HepG2 (cell line): ENCODE measurements at regions not wholly inside any gene's neighbourhood (a gene's known extent, or its start where the extent isn't known, plus 50 kb on each side); places are given as distances from the start of the nearest gene placed in this dataset.
A peak's percentile ranks its signal among the peaks of the same experiment; 100 is the strongest.

Experiments
- ATAC-seq: fragments of 200-7000 bp; cut with Tn5 transposase; 3 replicates; pipeline ENCODE4 v1.9.1; 2020; ENCODE audit warnings: mild to moderate bottlenecking, moderate library complexity
- BruUV-seq: library from RNA; stranded (reverse); fragments of 400-500 nt; replicated peaks from 2 replicates; lab custom pipeline; 2021; lab: Mats Ljungman, UMichigan
- CTCF ChIA-PET: fragments of 300-600 bp; formaldehyde crosslinking; extraction: SDS; loops from one replicate; lab custom pipeline; 2021; ENCODE audit warnings: low total read pairs, inconsistent platforms, low intra/inter-chr PET ratio; lab: Yijun Ruan, JAX
- POLR2A ChIA-PET: fragments of 350-600 bp; sonication (Branson Sonifier 250); formaldehyde crosslinking; loops from one replicate; lab custom pipeline; 2020; ENCODE audit warnings: antibody characterized with exemption, inconsistent platforms; lab: Yijun Ruan, JAX
- DNase-seq: peaks from one replicate; pipeline ENCODE4 v3.0.0-alpha.2; 2015; ENCODE audit warnings: low spot score
- FAIRE-seq: peaks from 3 replicates; lab custom pipeline; 2011; peaks lifted over from hg19 to GRCh38; lab: Jason Lieb, UNC
- H2AFZ ChIP-seq: one replicate; pipeline ENCODE4 v1.6.1; 2011; ENCODE audit warnings: low read length, inconsistent platforms
- H3K27ac ChIP-seq: fragments of 300-600 bp; 3 replicates; pipeline ENCODE4 v1.8.0; 2011; ENCODE audit warnings: mixed run types, mild to moderate bottlenecking, mixed read lengths, low read length, inconsistent platforms; ENCODE audit not compliant: insufficient read depth; ENCODE audit errors: extremely low read length
- H3K27me3 ChIP-seq, 2 experiments: fragments of 200-600 bp in 1 of 2; 2 replicates in 1 of 2; 3 replicates in 1 of 2; pipeline versions ENCODE4 v1.6.0 to v1.8.0; 2011; ENCODE audit warnings: low read length in 2 of 2, mild to moderate bottlenecking in 2 of 2, moderate library complexity in 2 of 2, inconsistent platforms in 1 of 2; ENCODE audit not compliant: insufficient read depth in 2 of 2, control insufficient read depth in 1 of 2
- H3K36me3 ChIP-seq, 2 experiments: fragments of 200-600 bp in 1 of 2; replicated peaks in 1 of 2; 2 replicates in 1 of 2; 3 replicates in 1 of 2; pipeline versions ENCODE4 v1.5.1 to v1.8.0; 2011; ENCODE audit warnings: low read length in 2 of 2, inconsistent platforms in 1 of 2; ENCODE audit not compliant: insufficient read depth in 2 of 2, control insufficient read depth in 1 of 2
- H3K4me1 ChIP-seq: 2 replicates; pipeline ENCODE4 v1.5.1; 2012; ENCODE audit warnings: low read length, inconsistent platforms; ENCODE audit not compliant: insufficient read depth
- H3K4me2 ChIP-seq: 2 replicates; pipeline ENCODE4 v1.6.0; 2011; ENCODE audit warnings: low read depth, low read length, inconsistent platforms
- H3K4me3 ChIP-seq, 3 experiments: fragments of 200-600 bp in 1 of 3; sonication (generic), shearing (Covaris generic) in 1 of 3; replicated peaks in 1 of 3; 2 replicates each; pipeline ENCODE4 v1.5.1; 2011 to 2016; ENCODE audit warnings: low read length in 3 of 3, inconsistent platforms in 2 of 3, low read depth in 2 of 3, mild to moderate bottlenecking in 2 of 3, control low read depth in 1 of 3, mixed read lengths in 1 of 3; ENCODE audit not compliant: insufficient read depth in 1 of 3
- H3K79me2 ChIP-seq: one replicate; pipeline ENCODE4 v1.6.1; 2011; ENCODE audit warnings: low read length, inconsistent platforms; ENCODE audit not compliant: insufficient read depth
- H3K9ac ChIP-seq: 2 replicates; pipeline ENCODE4 v1.6.0; 2011; ENCODE audit warnings: mild to moderate bottlenecking, low read depth, low read length, inconsistent platforms; ENCODE audit not compliant: insufficient read depth
- H3K9me3 ChIP-seq: 2 replicates; pipeline ENCODE4 v1.5.1; 2012; ENCODE audit warnings: mild to moderate bottlenecking, low read length
- H4K20me1 ChIP-seq: 2 replicates; pipeline ENCODE4 v1.6.0; 2011; ENCODE audit warnings: inconsistent platforms, mild to moderate bottlenecking, low read length, moderate library complexity; ENCODE audit not compliant: insufficient read depth
- GMEB1 ChIP-seq: sonication (generic); formaldehyde crosslinking; IDR thresholded peaks from 2 replicates; pipeline ENCODE4 v1.5.1; 2020; ENCODE audit warnings: missing genetic modification reagents, mild to moderate bottlenecking, borderline replicate concordance
- MAFF ChIP-seq: IDR thresholded peaks from 2 replicates; pipeline ENCODE4 v1.6.1; 2011; ENCODE audit warnings: low read depth, low read length, improper control_type of control experiment
- MAFK ChIP-seq, 2 experiments: IDR thresholded peaks in 1 of 2; conservative IDR thresholded peaks in 1 of 2; 2 replicates each; pipeline ENCODE4 v1.6.1; 2011; ENCODE audit warnings: improper control_type of control experiment in 2 of 2, low read length in 2 of 2
- MBNL3 ChIP-seq: fragments of 250-450 bp; sonication (Bioruptor Pico); conservative IDR thresholded peaks from 2 replicates; pipeline ENCODE4 v1.8.0; 2022; ENCODE audit warnings: mild to moderate bottlenecking, inconsistent platforms
- SNAPC2 ChIP-seq: sonication (generic); formaldehyde crosslinking; IDR thresholded peaks from 2 replicates; pipeline ENCODE4 v1.8.1; 2022; ENCODE audit warnings: mild to moderate bottlenecking, missing genetic modification reagents
- ZBTB7A ChIP-seq: sonication (generic); formaldehyde crosslinking; IDR thresholded peaks from 2 replicates; pipeline ENCODE4 v1.8.0; 2022; ENCODE audit warnings: mild to moderate bottlenecking, missing genetic modification reagents
- ZNF574 ChIP-seq: sonication (generic); formaldehyde crosslinking; IDR thresholded peaks from 2 replicates; pipeline ENCODE4 v1.4.0; 2020; ENCODE audit warnings: missing genetic modification reagents
- WGBS: methylation state at CpG from one replicate; pipeline ENCODE4 v1.1.6; 2017; ENCODE audit warnings: low lambda C conversion rate; 5-methylcytosine and 5-hydroxymethylcytosine counted together
- in situ Hi-C: cut with HindIII; loops from 2 replicates; pipeline ENCODE4 v1.10.0; 2017; ENCODE audit warnings: low pct_unique_long_range_greater_than_20kb; ENCODE audit not compliant: extremely low pct_ligation_motif_present
- intact Hi-C: fragments of 100-400 bp; cut with micrococcal nuclease; formaldehyde crosslinking; loops from one replicate; pipeline ENCODE4 v1.10.0; 2022; ENCODE audit not compliant: unreplicated experiment

- Histone ChIP-seq H2AFZ (no peak overlapping the region), H3K27me3 (no peaks in the 10 kb centered on the region), H3K4me1 (no peaks in the 10 kb centered on the region), H3K9me3 (peaks cover 64% of the 10 kb centered on the region), H4K20me1 (no peaks in the 10 kb centered on the region), H3K4me2 (no peak overlapping the region), H3K27ac (no peak overlapping the region), H3K36me3 (no peaks in the 10 kb centered on the region), H3K79me2 (no peaks in the 10 kb centered on the region), H3K9ac (no peak overlapping the region), H3K4me3 (no peak overlapping the region)
- TF ChIP-seq ZBTB7A (CRISPR knock-in tag) = no peak
- TF ChIP-seq SNAPC2 = no peak
- TF ChIP-seq MBNL3 (CRISPR knock-in tag) = no peak
- in situ Hi-C loops (no loop called here), intact Hi-C loops (no loop called here)
- no peak for DNase-seq
- WGBS = 59% methylated on average over 4 of the region's 4 CpGs
- no TSS peak for BruUV-seq
- FAIRE-seq = no peak
- ChIA-PET POLR2A (no interaction called here), CTCF (no interaction called here)
- ATAC-seq = no peak
Measured at GRCh38 chr1:69213644-69214043, 354.1 kb upstream of the LRRC7 start.

- POLR2A ChIA-PET = no interaction called here
Measured at GRCh38 chr1:69215883-69216282, 351.8 kb upstream of the LRRC7 start.

More at GRCh38 chr1:69215883-69216282, 351.8 kb upstream of the LRRC7 start:
- WGBS = 6% methylated on average over 3 of the region's 3 CpGs
- CTCF ChIA-PET = no interaction called here
- Histone ChIP-seq H3K4me2 (no peak overlapping the region), H3K36me3 (no peaks in the 10 kb centered on the region), H4K20me1 (no peaks in the 10 kb centered on the region), H3K9ac (no peak overlapping the region), H3K9me3 (peaks cover 70% of the 10 kb centered on the region), H3K27ac (no peak overlapping the region), H3K79me2 (no peaks in the 10 kb centered on the region), H3K4me3 (no peak overlapping the region), H3K27me3 (no peaks in the 10 kb centered on the region), H3K4me1 (no peaks in the 10 kb centered on the region), H2AFZ (no peak overlapping the region)
- ATAC-seq = no peak
- no peak for FAIRE-seq
- no TSS peak for BruUV-seq
- in situ Hi-C loops = no loop called here
- intact Hi-C loops = no loop called here
- TF ChIP-seq MAFK (conservative IDR thresholded peaks at IDR 0.05 in 1 of 2, IDR thresholded peaks at IDR 0.05 in 1 of 2; ENCODE audit: low read length in 2 of 2) = peak; percentile 50 to 82
- TF ChIP-seq MAFF = peak; percentile 65
- no peak for TF ChIP-seq GMEB1 (CRISPR knock-in tag)
- no peak for TF ChIP-seq ZNF574 (CRISPR knock-in tag)
- no peak for DNase-seq
